Mammary epithelial cell (primary cell): ENCODE measurements at regions not wholly inside any gene's neighbourhood (a gene's known extent, or its start where the extent isn't known, plus 50 kb on each side); places are given as distances from the start of the nearest gene placed in this dataset.

Experiments used
- EZH2 ChIP-seq: IDR thresholded peaks from 2 replicates; pipeline ENCODE4 v1.6.1; 2012; ENCODE audit warnings: low read length, inconsistent platforms, borderline replicate concordance
- TF ChIP-seq, protein P1 (sequence below), 2 donors: IDR thresholded peaks in 1 of 2; conservative IDR thresholded peaks in 1 of 2; 2 replicates each; pipeline ENCODE4 v1.5.1; 2011 to 2012; ENCODE audit warnings: inconsistent platforms in 2 of 2, low read length in 2 of 2, mild to moderate bottlenecking in 2 of 2, control low read depth in 1 of 2, low read depth in 1 of 2; ENCODE audit not compliant: insufficient read depth in 1 of 2; ENCODE audit errors: extremely low read depth in 1 of 2

DNA sequence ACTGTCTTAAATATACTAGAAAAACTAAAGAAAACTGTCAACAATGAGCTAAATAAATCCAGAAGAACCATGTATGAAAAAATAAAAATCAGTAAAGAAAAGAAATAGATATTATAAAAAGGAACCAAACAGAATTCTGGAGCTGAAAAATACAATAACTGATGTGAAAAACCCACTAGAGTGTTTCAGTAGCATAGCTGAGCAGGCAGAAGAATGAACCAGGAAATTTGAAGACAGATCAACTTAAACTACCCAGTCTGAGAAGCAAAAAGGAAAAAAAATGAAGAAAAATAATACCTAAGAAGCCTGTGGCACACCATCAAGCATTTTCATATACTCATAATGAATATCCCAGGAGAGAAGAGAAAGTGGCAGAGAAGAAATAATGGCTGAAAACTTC is 240.1 kb upstream of the RXFP2 start:
- TF ChIP-seq, protein P1, sequence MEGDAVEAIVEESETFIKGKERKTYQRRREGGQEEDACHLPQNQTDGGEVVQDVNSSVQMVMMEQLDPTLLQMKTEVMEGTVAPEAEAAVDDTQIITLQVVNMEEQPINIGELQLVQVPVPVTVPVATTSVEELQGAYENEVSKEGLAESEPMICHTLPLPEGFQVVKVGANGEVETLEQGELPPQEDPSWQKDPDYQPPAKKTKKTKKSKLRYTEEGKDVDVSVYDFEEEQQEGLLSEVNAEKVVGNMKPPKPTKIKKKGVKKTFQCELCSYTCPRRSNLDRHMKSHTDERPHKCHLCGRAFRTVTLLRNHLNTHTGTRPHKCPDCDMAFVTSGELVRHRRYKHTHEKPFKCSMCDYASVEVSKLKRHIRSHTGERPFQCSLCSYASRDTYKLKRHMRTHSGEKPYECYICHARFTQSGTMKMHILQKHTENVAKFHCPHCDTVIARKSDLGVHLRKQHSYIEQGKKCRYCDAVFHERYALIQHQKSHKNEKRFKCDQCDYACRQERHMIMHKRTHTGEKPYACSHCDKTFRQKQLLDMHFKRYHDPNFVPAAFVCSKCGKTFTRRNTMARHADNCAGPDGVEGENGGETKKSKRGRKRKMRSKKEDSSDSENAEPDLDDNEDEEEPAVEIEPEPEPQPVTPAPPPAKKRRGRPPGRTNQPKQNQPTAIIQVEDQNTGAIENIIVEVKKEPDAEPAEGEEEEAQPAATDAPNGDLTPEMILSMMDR (conservative IDR thresholded peaks at IDR 0.05 in 1 of 2, IDR thresholded peaks at IDR 0.05 in 1 of 2; ENCODE audit: extremely low read depth in 1 of 2, insufficient read depth in 1 of 2, low read depth in 1 of 2, low read length in 2 of 2): no peak
- no peak for TF ChIP-seq EZH2
